Mesothelial cell of epicardium (in vitro differentiated cells): ENCODE measurements at regions not wholly inside any gene's neighbourhood (a gene's known extent, or its start where the extent isn't known, plus 50 kb on each side); places are given as distances from the start of the nearest gene placed in this dataset.

Experiments used
- DNase-seq, 2 experiments: peaks; one replicate each; pipeline ENCODE4 v3.0.0; 2021; ENCODE audit warnings: low spot score in 2 of 2; ENCODE audit not compliant: unreplicated experiment in 2 of 2
- H3K27ac Mint-ChIP-seq: 2 replicates; pipeline ENCODE4 v1.8.0; 2021; ENCODE audit warnings: mixed read lengths
- H3K27me3 Mint-ChIP-seq: 2 replicates; pipeline ENCODE4 v1.8.0; 2021; ENCODE audit warnings: low read depth, mixed read lengths
- H3K36me3 Mint-ChIP-seq: 2 replicates; pipeline ENCODE4 v1.8.0; 2021; ENCODE audit warnings: mixed read lengths
- H3K4me1 Mint-ChIP-seq: 2 replicates; pipeline ENCODE4 v1.8.0; 2021; ENCODE audit warnings: mixed read lengths
- H3K4me3 Mint-ChIP-seq: 2 replicates; pipeline ENCODE4 v1.8.0; 2021; ENCODE audit warnings: mild to moderate bottlenecking, moderate library complexity, mixed read lengths
- H3K9me3 Mint-ChIP-seq: 2 replicates; pipeline ENCODE4 v1.8.0; 2021; ENCODE audit warnings: mixed read lengths
- TF ChIP-seq, protein P1 (sequence below): fragments of 200-600 bp; sonication (generic); IDR thresholded peaks from one replicate; pipeline ENCODE4 v1.5.0; 2021; ENCODE audit warnings: antibody characterized with exemption; ENCODE audit not compliant: unreplicated experiment

DNA sequence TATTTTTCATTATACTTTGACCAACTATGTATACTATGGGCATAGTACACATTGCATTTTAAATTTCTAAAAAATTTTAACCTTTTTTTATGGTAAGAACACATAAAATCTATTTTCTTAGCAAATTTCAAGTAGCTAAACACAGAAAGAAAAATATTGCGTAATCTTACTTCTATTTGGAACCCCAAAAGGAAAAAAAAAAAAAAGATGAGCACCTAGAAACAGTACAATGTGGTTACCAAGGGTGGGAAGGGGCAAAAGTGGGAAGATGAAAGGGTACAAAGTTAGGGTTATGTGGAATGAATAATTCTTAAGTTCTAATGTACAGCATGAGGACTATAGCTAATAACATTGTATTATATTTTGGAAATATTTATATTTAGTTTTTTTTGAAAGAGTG lies 205.0 kb upstream of the EPHA4 start:
- no peaks in the 10 kb centered on the region for H3K9me3 Mint-ChIP-seq
- DNase-seq, result no peak
- TF ChIP-seq, protein P1, sequence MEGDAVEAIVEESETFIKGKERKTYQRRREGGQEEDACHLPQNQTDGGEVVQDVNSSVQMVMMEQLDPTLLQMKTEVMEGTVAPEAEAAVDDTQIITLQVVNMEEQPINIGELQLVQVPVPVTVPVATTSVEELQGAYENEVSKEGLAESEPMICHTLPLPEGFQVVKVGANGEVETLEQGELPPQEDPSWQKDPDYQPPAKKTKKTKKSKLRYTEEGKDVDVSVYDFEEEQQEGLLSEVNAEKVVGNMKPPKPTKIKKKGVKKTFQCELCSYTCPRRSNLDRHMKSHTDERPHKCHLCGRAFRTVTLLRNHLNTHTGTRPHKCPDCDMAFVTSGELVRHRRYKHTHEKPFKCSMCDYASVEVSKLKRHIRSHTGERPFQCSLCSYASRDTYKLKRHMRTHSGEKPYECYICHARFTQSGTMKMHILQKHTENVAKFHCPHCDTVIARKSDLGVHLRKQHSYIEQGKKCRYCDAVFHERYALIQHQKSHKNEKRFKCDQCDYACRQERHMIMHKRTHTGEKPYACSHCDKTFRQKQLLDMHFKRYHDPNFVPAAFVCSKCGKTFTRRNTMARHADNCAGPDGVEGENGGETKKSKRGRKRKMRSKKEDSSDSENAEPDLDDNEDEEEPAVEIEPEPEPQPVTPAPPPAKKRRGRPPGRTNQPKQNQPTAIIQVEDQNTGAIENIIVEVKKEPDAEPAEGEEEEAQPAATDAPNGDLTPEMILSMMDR, result no peak
- no peak overlapping the region for H3K4me3 Mint-ChIP-seq
- H3K27me3 Mint-ChIP-seq, result no peaks in the 10 kb centered on the region
- H3K36me3 Mint-ChIP-seq, result no peaks in the 10 kb centered on the region
- H3K4me1 Mint-ChIP-seq, result peaks cover 36% of the 10 kb centered on the region
- no peak overlapping the region for H3K27ac Mint-ChIP-seq

DNA sequence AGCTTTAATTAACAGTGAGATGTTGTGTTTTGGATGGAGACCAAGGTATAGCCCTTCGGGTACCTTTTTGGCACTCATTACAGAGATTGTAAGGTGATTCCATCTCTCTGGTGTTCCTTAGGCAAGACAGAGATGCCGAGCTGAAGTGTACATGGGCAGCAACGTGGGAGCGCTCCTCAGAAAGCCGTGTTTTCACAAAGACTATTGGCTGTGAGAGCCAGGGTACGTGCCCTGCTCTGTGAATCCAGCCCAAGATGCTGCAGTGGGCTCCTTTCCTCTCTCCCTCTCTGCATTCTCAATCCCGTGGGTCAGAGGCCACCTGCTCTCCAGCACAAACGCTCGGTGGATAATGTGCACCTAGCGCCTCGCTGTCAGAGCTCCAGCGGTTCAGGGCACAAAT lies 203.0 kb upstream of the EPHA4 start:
- Mint-ChIP-seq H3K36me3 (no peaks in the 10 kb centered on the region), H3K27me3 (no peaks in the 10 kb centered on the region), H3K4me3 (no peak overlapping the region), H3K4me1 (peaks cover 24% of the 10 kb centered on the region), H3K9me3 (no peaks in the 10 kb centered on the region), H3K27ac (no peak overlapping the region)
- TF ChIP-seq, protein P1, result no peak
- DNase-seq, result no peak

DNA sequence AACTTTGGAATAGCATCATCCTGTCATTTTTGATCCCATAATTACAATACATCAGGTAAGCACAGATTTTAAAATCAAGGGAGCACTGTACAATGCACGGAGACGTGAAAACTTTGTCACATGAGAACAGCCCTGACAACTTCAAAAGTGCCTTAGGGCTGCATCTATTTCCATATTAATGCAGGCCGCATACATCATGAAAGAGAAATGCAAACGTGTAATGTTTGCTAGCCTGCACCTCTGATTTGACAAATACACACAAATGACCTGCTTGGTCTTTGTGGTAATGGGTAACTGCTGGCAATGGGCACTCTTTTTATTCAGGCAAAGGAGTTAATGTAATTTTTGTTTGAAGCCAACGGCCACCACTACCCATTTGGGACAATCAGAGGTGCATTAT lies 202.0 kb upstream of the EPHA4 start:
- TF ChIP-seq, protein P1, result no peak
- Mint-ChIP-seq H3K4me3 (no peak overlapping the region), H3K27me3 (no peaks in the 10 kb centered on the region), H3K4me1 (peaks cover 21% of the 10 kb centered on the region), H3K27ac (no peak overlapping the region), H3K36me3 (no peaks in the 10 kb centered on the region), H3K9me3 (no peaks in the 10 kb centered on the region)
- no peak for DNase-seq

DNA sequence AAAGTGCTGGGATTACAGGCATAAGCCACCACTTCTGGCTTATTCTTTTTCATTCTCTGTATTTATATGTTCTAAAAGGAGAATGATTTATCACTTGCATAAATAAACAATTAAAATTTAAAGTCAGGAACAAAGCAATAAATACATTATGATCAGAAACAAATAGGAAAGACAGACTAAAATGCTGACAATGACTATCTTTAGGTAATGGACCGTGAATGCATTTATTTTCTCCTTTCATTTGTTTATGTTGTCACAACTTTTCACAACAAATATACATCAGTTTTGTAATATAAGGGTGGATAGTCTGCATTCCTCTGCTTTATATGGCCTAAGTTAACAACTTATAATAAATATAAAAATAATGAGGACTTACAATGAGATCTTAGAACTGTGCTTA lies 199.2 kb upstream of the EPHA4 start:
- TF ChIP-seq, protein P1, result no peak
- Mint-ChIP-seq H3K4me1 (peaks cover 20% of the 10 kb centered on the region), H3K9me3 (no peaks in the 10 kb centered on the region), H3K4me3 (no peak overlapping the region), H3K36me3 (no peaks in the 10 kb centered on the region), H3K27ac (no peak overlapping the region), H3K27me3 (no peaks in the 10 kb centered on the region)
- DNase-seq, result no peak

DNA sequence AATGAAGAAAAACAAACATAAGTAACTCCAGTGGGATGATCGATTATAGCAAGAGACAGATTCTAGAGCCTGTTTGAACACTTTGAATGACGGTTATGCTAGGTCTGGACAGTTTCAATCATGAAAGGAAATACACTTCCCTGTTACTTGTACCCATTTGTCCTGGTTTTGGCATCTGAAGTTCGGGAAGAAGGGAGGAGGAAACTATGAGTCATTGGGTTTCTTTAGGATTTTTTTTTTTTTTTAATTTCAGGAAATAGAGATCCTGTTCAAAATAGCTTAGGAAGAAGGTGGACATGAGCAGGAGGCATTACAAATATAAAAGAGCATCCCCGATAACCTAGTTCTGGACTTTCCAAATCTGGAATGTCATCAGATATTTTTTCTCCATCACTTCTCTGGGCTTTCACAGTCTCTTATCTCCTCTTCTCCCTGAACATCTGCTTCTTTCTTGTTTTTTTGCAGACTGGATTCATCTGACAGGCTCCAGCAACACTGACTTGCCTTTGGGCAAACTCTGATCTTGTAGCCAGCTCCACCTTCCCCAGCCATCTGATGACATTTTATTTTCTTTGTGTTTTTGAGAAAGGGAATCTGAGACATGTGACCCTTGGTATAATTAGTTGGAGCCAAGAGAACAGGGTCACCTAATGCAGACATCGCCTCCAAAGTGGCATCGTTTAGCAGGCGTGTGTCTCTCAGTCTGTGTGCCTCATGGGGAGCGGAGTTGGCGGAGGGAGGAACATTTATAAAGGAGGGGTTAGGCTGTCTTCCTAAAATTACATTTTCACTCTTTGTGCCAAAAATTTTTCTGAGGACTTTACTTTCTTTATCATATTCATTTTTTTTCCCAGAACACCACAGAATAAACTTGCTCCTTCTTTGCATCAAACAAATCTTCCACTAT lies 195.3 kb upstream of the EPHA4 start:
- no peak for DNase-seq
- H3K27ac Mint-ChIP-seq, result no peak overlapping the region
- no peaks in the 10 kb centered on the region for H3K9me3 Mint-ChIP-seq
- TF ChIP-seq, protein P1, result no peak
- H3K4me1 Mint-ChIP-seq, result peaks cover 26% of the 10 kb centered on the region
- no peak overlapping the region for H3K4me3 Mint-ChIP-seq
- H3K27me3 Mint-ChIP-seq, result no peaks in the 10 kb centered on the region
- H3K36me3 Mint-ChIP-seq, result no peaks in the 10 kb centered on the region
